ENCODE measurements at regions not wholly inside any gene's neighbourhood (a gene's known extent, or its start where the extent isn't known, plus 50 kb on each side); places are given as distances from the start of the nearest gene placed in this dataset.

- peaks cover 3% of the 10 kb centered on the region for H3K9me3 Mint-ChIP-seq
- no peaks in the 10 kb centered on the region for H3K36me3 Mint-ChIP-seq (ENCODE audit: low read depth)
- no peaks in the 10 kb centered on the region for H3K4me1 Mint-ChIP-seq (ENCODE audit: low read depth)
- intact Hi-C loops (cut with micrococcal nuclease) = no loop called here
- H3K27ac Mint-ChIP-seq = no peak overlapping the region
- H3K27me3 Mint-ChIP-seq (ENCODE audit: insufficient read depth) = no peaks in the 10 kb centered on the region
- no peak for DNase-seq (ENCODE audit: low spot score)
- H3K4me3 Mint-ChIP-seq = no peak overlapping the region
These were observed 1578.4 kb upstream of the TMEM132C start for GRCh38 chr12:126688556-126688955.

- no peaks in the 10 kb centered on the region for H3K4me1 Mint-ChIP-seq (ENCODE audit: low read depth)
- no peaks in the 10 kb centered on the region for H3K27me3 Mint-ChIP-seq (ENCODE audit: insufficient read depth)
- no peak overlapping the region for H3K4me3 Mint-ChIP-seq
- H3K27ac Mint-ChIP-seq = no peak overlapping the region
- peaks cover 5% of the 10 kb centered on the region for H3K9me3 Mint-ChIP-seq
- DNase-seq (ENCODE audit: low spot score) = no peak
- no peaks in the 10 kb centered on the region for H3K36me3 Mint-ChIP-seq (ENCODE audit: low read depth)
- intact Hi-C loops (cut with micrococcal nuclease) = no loop called here
These were observed 1566.9 kb upstream of the TMEM132C start for GRCh38 chr12:126700096-126700495.

- H3K27ac Mint-ChIP-seq = no peak overlapping the region
- intact Hi-C loops (cut with micrococcal nuclease) = no loop called here
- peaks cover 5% of the 10 kb centered on the region for H3K9me3 Mint-ChIP-seq
- no peaks in the 10 kb centered on the region for H3K36me3 Mint-ChIP-seq (ENCODE audit: low read depth)
- DNase-seq (ENCODE audit: low spot score) = no peak
- no peak overlapping the region for H3K4me3 Mint-ChIP-seq
- H3K4me1 Mint-ChIP-seq (ENCODE audit: low read depth) = no peaks in the 10 kb centered on the region
- no peaks in the 10 kb centered on the region for H3K27me3 Mint-ChIP-seq (ENCODE audit: insufficient read depth)
These were observed 1562.4 kb upstream of the TMEM132C start for GRCh38 chr12:126704609-126705008.

- no peaks in the 10 kb centered on the region for H3K4me1 Mint-ChIP-seq (ENCODE audit: low read depth)
- no peak for DNase-seq (ENCODE audit: low spot score)
- no peaks in the 10 kb centered on the region for H3K36me3 Mint-ChIP-seq (ENCODE audit: low read depth)
- H3K27me3 Mint-ChIP-seq (ENCODE audit: insufficient read depth) = no peaks in the 10 kb centered on the region
- H3K4me3 Mint-ChIP-seq = no peak overlapping the region
- no peaks in the 10 kb centered on the region for H3K9me3 Mint-ChIP-seq
- no peak overlapping the region for H3K27ac Mint-ChIP-seq
- intact Hi-C loops (cut with micrococcal nuclease) = no loop called here
These were observed 1560.7 kb upstream of the TMEM132C start for GRCh38 chr12:126706300-126706699.

GRCh38 chr12:126708492-126708896 lies 1558.5 kb upstream of the TMEM132C start:
- H3K4me1 Mint-ChIP-seq (ENCODE audit: low read depth) = no peaks in the 10 kb centered on the region
- H3K9me3 Mint-ChIP-seq = peaks cover 6% of the 10 kb centered on the region
- no peak overlapping the region for H3K4me3 Mint-ChIP-seq
- H3K36me3 Mint-ChIP-seq (ENCODE audit: low read depth) = no peaks in the 10 kb centered on the region
- intact Hi-C loops (cut with micrococcal nuclease) = no loop called here
- no peaks in the 10 kb centered on the region for H3K27me3 Mint-ChIP-seq (ENCODE audit: insufficient read depth)
- DNase-seq (ENCODE audit: low spot score) = no peak
- no peak overlapping the region for H3K27ac Mint-ChIP-seq

- intact Hi-C loops (cut with micrococcal nuclease) = no loop called here
- no peak overlapping the region for H3K4me3 Mint-ChIP-seq
- no peaks in the 10 kb centered on the region for H3K4me1 Mint-ChIP-seq (ENCODE audit: low read depth)
- no peaks in the 10 kb centered on the region for H3K27me3 Mint-ChIP-seq (ENCODE audit: insufficient read depth)
- no peak for DNase-seq (ENCODE audit: low spot score)
- H3K9me3 Mint-ChIP-seq = peaks cover 35% of the 10 kb centered on the region
- peaks cover 2% of the 10 kb centered on the region for H3K36me3 Mint-ChIP-seq (ENCODE audit: low read depth)
- H3K27ac Mint-ChIP-seq = no peak overlapping the region
These were observed 1548.6 kb upstream of the TMEM132C start for GRCh38 chr12:126718365-126718764.

- H3K36me3 Mint-ChIP-seq (ENCODE audit: low read depth) = peaks cover 2% of the 10 kb centered on the region
- intact Hi-C loops (cut with micrococcal nuclease) = no loop called here
- no peak overlapping the region for H3K4me3 Mint-ChIP-seq
- peaks cover 35% of the 10 kb centered on the region for H3K9me3 Mint-ChIP-seq
- no peak overlapping the region for H3K27ac Mint-ChIP-seq
- DNase-seq (ENCODE audit: low spot score) = no peak
- no peaks in the 10 kb centered on the region for H3K4me1 Mint-ChIP-seq (ENCODE audit: low read depth)
- H3K27me3 Mint-ChIP-seq (ENCODE audit: insufficient read depth) = peaks cover 2% of the 10 kb centered on the region
These were observed 1546.9 kb upstream of the TMEM132C start for GRCh38 chr12:126719912-126720705.

GRCh38 chr12:126726481-126727217 lies 1540.3 kb upstream of the TMEM132C start:
- intact Hi-C loops (cut with micrococcal nuclease) = no loop called here
- peaks cover 10% of the 10 kb centered on the region for H3K27me3 Mint-ChIP-seq (ENCODE audit: insufficient read depth)
- DNase-seq (ENCODE audit: low spot score) = no peak
- H3K4me3 Mint-ChIP-seq = no peak overlapping the region
- H3K9me3 Mint-ChIP-seq = peaks cover 5% of the 10 kb centered on the region
- H3K27ac Mint-ChIP-seq = no peak overlapping the region
- H3K36me3 Mint-ChIP-seq (ENCODE audit: low read depth) = no peaks in the 10 kb centered on the region
- no peaks in the 10 kb centered on the region for H3K4me1 Mint-ChIP-seq (ENCODE audit: low read depth)

- H3K9me3 Mint-ChIP-seq = no peaks in the 10 kb centered on the region
- no peak for DNase-seq (ENCODE audit: low spot score)
- H3K4me1 Mint-ChIP-seq (ENCODE audit: low read depth) = no peaks in the 10 kb centered on the region
- peaks cover 10% of the 10 kb centered on the region for H3K27me3 Mint-ChIP-seq (ENCODE audit: insufficient read depth)
- intact Hi-C loops (cut with micrococcal nuclease) = no loop called here
- no peaks in the 10 kb centered on the region for H3K36me3 Mint-ChIP-seq (ENCODE audit: low read depth)
- H3K27ac Mint-ChIP-seq = no peak overlapping the region
- no peak overlapping the region for H3K4me3 Mint-ChIP-seq
These were observed 1539.5 kb upstream of the TMEM132C start for GRCh38 chr12:126727218-126728075.

- H3K27ac Mint-ChIP-seq = no peak overlapping the region
- no peaks in the 10 kb centered on the region for H3K27me3 Mint-ChIP-seq (ENCODE audit: insufficient read depth)
- intact Hi-C loops (cut with micrococcal nuclease) = no loop called here
- H3K9me3 Mint-ChIP-seq = no peaks in the 10 kb centered on the region
- no peak overlapping the region for H3K4me3 Mint-ChIP-seq
- DNase-seq (ENCODE audit: low spot score) = no peak
- H3K36me3 Mint-ChIP-seq (ENCODE audit: low read depth) = no peaks in the 10 kb centered on the region
- H3K4me1 Mint-ChIP-seq (ENCODE audit: low read depth) = no peaks in the 10 kb centered on the region
These were observed 1532.7 kb upstream of the TMEM132C start for GRCh38 chr12:126734296-126734695.

- H3K4me3 Mint-ChIP-seq = no peak overlapping the region
- H3K9me3 Mint-ChIP-seq = no peaks in the 10 kb centered on the region
- intact Hi-C loops (cut with micrococcal nuclease) = no loop called here
- no peaks in the 10 kb centered on the region for H3K4me1 Mint-ChIP-seq (ENCODE audit: low read depth)
- no peak overlapping the region for H3K27ac Mint-ChIP-seq
- no peaks in the 10 kb centered on the region for H3K27me3 Mint-ChIP-seq (ENCODE audit: insufficient read depth)
- DNase-seq (ENCODE audit: low spot score) = no peak
- H3K36me3 Mint-ChIP-seq (ENCODE audit: low read depth) = no peaks in the 10 kb centered on the region
These were observed 1532.3 kb upstream of the TMEM132C start for GRCh38 chr12:126734710-126735109.

- DNase-seq (ENCODE audit: low spot score) = no peak
- intact Hi-C loops (cut with micrococcal nuclease) = no loop called here
- Mint-ChIP-seq H3K36me3 (ENCODE audit: low read depth) (no peaks in the 10 kb centered on the region), H3K4me3 (no peak overlapping the region), H3K27ac (no peak overlapping the region), H3K4me1 (ENCODE audit: low read depth) (no peaks in the 10 kb centered on the region), H3K27me3 (ENCODE audit: insufficient read depth) (no peaks in the 10 kb centered on the region), H3K9me3 (no peaks in the 10 kb centered on the region)
These were observed 1525.3 kb upstream of the TMEM132C start for GRCh38 chr12:126741536-126742240.
